Stimulated activated CD8-positive, alpha-beta memory T cell treated with anti-CD3 and anti-CD28 coated beads, Interleukin-4, amount 100 ng/mL, for 48 hours (primary cell): ENCODE measurements at regions not wholly inside any gene's neighbourhood (a gene's known extent, or its start where the extent isn't known, plus 50 kb on each side); places are given as distances from the start of the nearest gene placed in this dataset.
"Not testable (repeated sequence)": the region's sequence is repeated elsewhere in the genome, so short reads cannot be mapped to it uniquely, and the experiment has no call there.

Experiments
- DNase-seq: peaks from one replicate; pipeline ENCODE4 v3.0.0-alpha.2; 2020

GRCh38 chr3:82137861-82138260, 376.4 kb upstream of the GBE1 start:
- no peak for DNase-seq

GRCh38 chr3:82137050-82137449, 375.6 kb upstream of the GBE1 start:
- no peak for DNase-seq

GRCh38 chr3:82133070-82133606, 371.7 kb upstream of the GBE1 start:
- peak; percentile 53 for DNase-seq

GRCh38 chr3:82132210-82133069, 371.0 kb upstream of the GBE1 start:
- DNase-seq: no peak

GRCh38 chr3:82130046-82130445, 368.6 kb upstream of the GBE1 start:
- no peak for DNase-seq

GRCh38 chr3:82129221-82129801, 367.9 kb upstream of the GBE1 start:
- no peak for DNase-seq

GRCh38 chr3:82128271-82128670, 366.8 kb upstream of the GBE1 start:
- DNase-seq: no peak

- DNase-seq: no peak
Observed at GRCh38 chr3:82122554-82123345, 361.3 kb upstream of the GBE1 start.

- DNase-seq: no peak
Observed at GRCh38 chr3:82114589-82114988, 353.1 kb upstream of the GBE1 start.

GRCh38 chr3:82110721-82111120, 349.3 kb upstream of the GBE1 start:
- not testable (repeated sequence) for DNase-seq

- no peak for DNase-seq
Observed at GRCh38 chr3:82103241-82103640, 341.8 kb upstream of the GBE1 start.

GRCh38 chr3:82100378-82100777, 338.9 kb upstream of the GBE1 start:
- DNase-seq: no peak

GRCh38 chr3:82093641-82094040, 332.2 kb upstream of the GBE1 start:
- no peak for DNase-seq

- no peak for DNase-seq
Observed at GRCh38 chr3:82088749-82089148, 327.3 kb upstream of the GBE1 start.

- no peak for DNase-seq
Observed at GRCh38 chr3:82087958-82088357, 326.5 kb upstream of the GBE1 start.

GRCh38 chr3:82085851-82086475, 324.5 kb upstream of the GBE1 start:
- DNase-seq: no peak

GRCh38 chr3:82085356-82085755, 323.9 kb upstream of the GBE1 start:
- no peak for DNase-seq

- no peak for DNase-seq
Observed at GRCh38 chr3:82084824-82085223, 323.4 kb upstream of the GBE1 start.

- DNase-seq: no peak
Observed at GRCh38 chr3:82082796-82083195, 321.4 kb upstream of the GBE1 start.

- no peak for DNase-seq
Observed at GRCh38 chr3:82081351-82081750, 319.9 kb upstream of the GBE1 start.

GRCh38 chr3:82080792-82081191, 319.3 kb upstream of the GBE1 start:
- DNase-seq: no peak

- no peak for DNase-seq
Observed at GRCh38 chr3:82080261-82080660, 318.8 kb upstream of the GBE1 start.

- no peak for DNase-seq
Observed at GRCh38 chr3:82079335-82079890, 318.0 kb upstream of the GBE1 start.
